Neural cell (in vitro differentiated cells): ENCODE measurements at regions not wholly inside any gene's neighbourhood (a gene's known extent, or its start where the extent isn't known, plus 50 kb on each side); places are given as distances from the start of the nearest gene placed in this dataset.

Experiments
- EP300 ChIP-seq: fragments of 450-650 bp; conservative IDR thresholded peaks from 2 replicates; pipeline ENCODE4 v1.6.1; 2014; ENCODE audit warnings: antibody characterized with exemption, mild to moderate bottlenecking, moderate library complexity; ENCODE audit not compliant: poor library complexity, severe bottlenecking
- EZH2 ChIP-seq: fragments of 200-600, 300-800 bp; shearing (Covaris generic), sonication (generic); IDR thresholded peaks from 2 replicates; pipeline ENCODE4 v1.6.1; 2014; ENCODE audit warnings: antibody characterized with exemption, low read length, borderline replicate concordance, mild to moderate bottlenecking; ENCODE audit not compliant: insufficient read depth, poor library complexity, severe bottlenecking
- MXI1 ChIP-seq: fragments of 450-650 bp; conservative IDR thresholded peaks from 2 replicates; pipeline ENCODE4 v1.6.1; 2014; ENCODE audit warnings: antibody characterized with exemption, mild to moderate bottlenecking; ENCODE audit not compliant: poor library complexity, severe bottlenecking
- TF ChIP-seq, protein P1 (sequence below): fragments of 450-650 bp; IDR thresholded peaks from 2 replicates; pipeline ENCODE4 v1.5.1; 2014; ENCODE audit warnings: antibody characterized with exemption, mild to moderate bottlenecking, moderate library complexity; ENCODE audit not compliant: poor library complexity, severe bottlenecking

DNA sequence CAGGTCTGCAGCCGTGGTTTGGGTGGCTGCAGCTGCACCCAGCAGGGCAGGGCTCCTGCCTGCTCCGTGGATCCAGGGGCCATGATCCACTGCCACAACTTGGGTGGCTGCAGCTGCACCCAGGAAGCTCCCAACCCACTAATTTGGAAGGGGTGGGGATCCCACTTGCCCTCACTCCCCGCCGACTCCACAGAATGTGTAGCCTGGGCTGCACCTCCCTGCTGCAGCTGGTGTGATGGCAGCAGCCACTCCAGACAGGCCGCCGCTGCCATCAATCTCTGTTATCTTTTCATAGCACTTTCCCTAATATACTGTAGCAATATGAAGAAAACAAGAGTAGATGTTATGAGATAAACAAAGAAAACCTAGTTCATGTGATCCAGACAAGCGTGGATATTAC lies 137.8 kb upstream of the CNTN3 start:
- TF ChIP-seq, protein P1, sequence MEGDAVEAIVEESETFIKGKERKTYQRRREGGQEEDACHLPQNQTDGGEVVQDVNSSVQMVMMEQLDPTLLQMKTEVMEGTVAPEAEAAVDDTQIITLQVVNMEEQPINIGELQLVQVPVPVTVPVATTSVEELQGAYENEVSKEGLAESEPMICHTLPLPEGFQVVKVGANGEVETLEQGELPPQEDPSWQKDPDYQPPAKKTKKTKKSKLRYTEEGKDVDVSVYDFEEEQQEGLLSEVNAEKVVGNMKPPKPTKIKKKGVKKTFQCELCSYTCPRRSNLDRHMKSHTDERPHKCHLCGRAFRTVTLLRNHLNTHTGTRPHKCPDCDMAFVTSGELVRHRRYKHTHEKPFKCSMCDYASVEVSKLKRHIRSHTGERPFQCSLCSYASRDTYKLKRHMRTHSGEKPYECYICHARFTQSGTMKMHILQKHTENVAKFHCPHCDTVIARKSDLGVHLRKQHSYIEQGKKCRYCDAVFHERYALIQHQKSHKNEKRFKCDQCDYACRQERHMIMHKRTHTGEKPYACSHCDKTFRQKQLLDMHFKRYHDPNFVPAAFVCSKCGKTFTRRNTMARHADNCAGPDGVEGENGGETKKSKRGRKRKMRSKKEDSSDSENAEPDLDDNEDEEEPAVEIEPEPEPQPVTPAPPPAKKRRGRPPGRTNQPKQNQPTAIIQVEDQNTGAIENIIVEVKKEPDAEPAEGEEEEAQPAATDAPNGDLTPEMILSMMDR, result no peak
- TF ChIP-seq EP300 (no peak), EZH2 (no peak), MXI1 (no peak)
